HFFc6 (cell line): ENCODE measurements at regions not wholly inside any gene's neighbourhood (a gene's known extent, or its start where the extent isn't known, plus 50 kb on each side); places are given as distances from the start of the nearest gene placed in this dataset.

ENCODE experiments used
- DNase-seq: peaks from one replicate; pipeline ENCODE4 v3.0.0-alpha.2; 2018
- H3K27ac Mint-ChIP-seq: 2 replicates; pipeline ENCODE4 v1.8.0; 2020; ENCODE audit warnings: mild to moderate bottlenecking, mixed read lengths
- H3K27me3 Mint-ChIP-seq: 2 replicates; pipeline ENCODE4 v1.8.0; 2021; ENCODE audit warnings: mild to moderate bottlenecking, moderate library complexity, mixed read lengths; ENCODE audit not compliant: insufficient read depth
- H3K36me3 Mint-ChIP-seq: 2 replicates; pipeline ENCODE4 v1.8.0; 2021; ENCODE audit warnings: low read depth, mixed read lengths
- H3K4me1 Mint-ChIP-seq: 2 replicates; pipeline ENCODE4 v1.8.0; 2020; ENCODE audit warnings: low read depth, mixed read lengths
- H3K4me3 Mint-ChIP-seq: 2 replicates; pipeline ENCODE4 v1.8.0; 2020; ENCODE audit warnings: mild to moderate bottlenecking, moderate library complexity, mixed read lengths
- H3K9me3 Mint-ChIP-seq: 2 replicates; pipeline ENCODE4 v1.8.0; 2020; ENCODE audit warnings: mild to moderate bottlenecking, mixed read lengths
- CTCF ChIP-seq: fragments of 200-600 bp; sonication (generic); IDR thresholded peaks from 2 replicates; pipeline ENCODE4 v1.5.0; 2021; ENCODE audit warnings: antibody characterized with exemption, mild to moderate bottlenecking

GRCh38 chr11:115720602-115721245 lies 216.5 kb upstream of the CADM1 start:
- TF ChIP-seq CTCF, result no peak
- DNase-seq, result no peak
- no peaks in the 10 kb centered on the region for H3K27me3 Mint-ChIP-seq
- H3K9me3 Mint-ChIP-seq, result peaks cover 47% of the 10 kb centered on the region
- no peaks in the 10 kb centered on the region for H3K36me3 Mint-ChIP-seq
- H3K4me1 Mint-ChIP-seq, result no peaks in the 10 kb centered on the region
- no peak overlapping the region for H3K4me3 Mint-ChIP-seq
- H3K27ac Mint-ChIP-seq, result no peak overlapping the region

- no peak for TF ChIP-seq CTCF
- H3K9me3 Mint-ChIP-seq, result peaks cover 49% of the 10 kb centered on the region
- DNase-seq, result no peak
- H3K4me1 Mint-ChIP-seq, result no peaks in the 10 kb centered on the region
- H3K4me3 Mint-ChIP-seq, result no peak overlapping the region
- no peaks in the 10 kb centered on the region for H3K36me3 Mint-ChIP-seq
- no peaks in the 10 kb centered on the region for H3K27me3 Mint-ChIP-seq
- no peak overlapping the region for H3K27ac Mint-ChIP-seq
Observed at GRCh38 chr11:115718945-115719344, 214.7 kb upstream of the CADM1 start.

- Mint-ChIP-seq H3K36me3 (no peaks in the 10 kb centered on the region), H3K4me1 (no peaks in the 10 kb centered on the region), H3K27ac (no peak overlapping the region)
Observed at GRCh38 chr11:115718106-115718505, 213.9 kb upstream of the CADM1 start.

GRCh38 chr11:115716601-115717529 lies 212.7 kb upstream of the CADM1 start:
- H3K27me3 Mint-ChIP-seq, result no peaks in the 10 kb centered on the region
- H3K36me3 Mint-ChIP-seq, result no peaks in the 10 kb centered on the region
- no peak for TF ChIP-seq CTCF
- DNase-seq, result no peak
- H3K9me3 Mint-ChIP-seq, result peaks cover 62% of the 10 kb centered on the region
- H3K4me3 Mint-ChIP-seq, result no peak overlapping the region
- H3K4me1 Mint-ChIP-seq, result no peaks in the 10 kb centered on the region
- no peak overlapping the region for H3K27ac Mint-ChIP-seq

More at GRCh38 chr11:115718106-115718505, 213.9 kb upstream of the CADM1 start:
- no peak for DNase-seq
- Mint-ChIP-seq H3K9me3 (peaks cover 56% of the 10 kb centered on the region), H3K4me3 (no peak overlapping the region), H3K27me3 (no peaks in the 10 kb centered on the region)
- TF ChIP-seq CTCF, result no peak

- peaks cover 66% of the 10 kb centered on the region for H3K9me3 Mint-ChIP-seq
- no peak for TF ChIP-seq CTCF
- no peaks in the 10 kb centered on the region for H3K4me1 Mint-ChIP-seq
- H3K36me3 Mint-ChIP-seq, result no peaks in the 10 kb centered on the region
- H3K4me3 Mint-ChIP-seq, result no peak overlapping the region
- no peak overlapping the region for H3K27ac Mint-ChIP-seq
- no peak for DNase-seq
- H3K27me3 Mint-ChIP-seq, result no peaks in the 10 kb centered on the region
Observed at GRCh38 chr11:115716080-115716479, 211.9 kb upstream of the CADM1 start.
